HG03280 (cell line): ENCODE measurements at regions not wholly inside any gene's neighbourhood (a gene's known extent, or its start where the extent isn't known, plus 50 kb on each side); places are given as distances from the start of the nearest gene placed in this dataset.

Experiments
- ATAC-seq: cut with Tn5 transposase; IDR thresholded peaks from one replicate; pipeline ENCODE4 v1.9.1; 2021; ENCODE audit warnings: mild to moderate bottlenecking, moderate library complexity; ENCODE audit not compliant: unreplicated experiment

DNA sequence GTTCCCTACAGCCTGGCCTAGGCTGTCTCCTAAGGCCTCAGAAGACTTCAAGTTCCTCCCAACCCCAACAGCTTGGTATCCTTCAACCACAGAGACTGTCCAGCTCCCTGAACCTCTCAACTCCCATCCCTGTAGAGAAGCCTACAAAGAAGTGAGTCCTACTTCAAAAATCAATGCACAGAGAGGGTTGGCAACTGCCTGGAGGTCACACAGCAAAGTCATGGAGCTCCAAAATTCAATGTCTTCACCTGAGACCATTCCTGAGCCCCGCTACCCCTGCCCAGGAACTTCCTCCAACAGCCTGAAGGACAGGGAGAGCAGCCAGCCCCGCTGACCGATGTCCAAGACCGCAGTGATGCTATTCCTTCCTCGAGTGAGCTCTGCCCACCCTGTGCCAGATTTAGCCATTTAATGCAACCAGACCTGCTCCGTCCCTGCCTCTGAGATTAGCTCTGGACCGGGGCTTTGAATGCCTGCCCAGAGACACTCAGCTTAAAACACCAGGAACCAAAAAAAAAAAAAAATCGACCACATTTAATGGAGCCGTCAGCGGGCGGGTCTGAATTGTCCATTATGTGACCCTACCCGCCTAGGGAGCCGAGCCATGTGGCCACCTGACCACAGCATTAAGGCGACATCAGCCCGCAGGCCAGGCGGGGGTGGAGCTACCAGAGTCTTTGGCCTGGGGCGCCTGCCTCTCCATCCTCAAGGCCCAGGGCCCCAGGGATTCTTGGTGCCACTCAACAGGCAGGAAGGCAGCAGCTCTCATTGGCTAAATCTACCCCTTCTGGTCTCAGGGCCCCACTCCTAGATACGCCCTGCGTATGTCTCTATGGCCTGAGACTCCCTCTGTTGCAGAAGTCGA, 148.6 kb downstream of the SYF2 start:
- ATAC-seq, result no peak

DNA sequence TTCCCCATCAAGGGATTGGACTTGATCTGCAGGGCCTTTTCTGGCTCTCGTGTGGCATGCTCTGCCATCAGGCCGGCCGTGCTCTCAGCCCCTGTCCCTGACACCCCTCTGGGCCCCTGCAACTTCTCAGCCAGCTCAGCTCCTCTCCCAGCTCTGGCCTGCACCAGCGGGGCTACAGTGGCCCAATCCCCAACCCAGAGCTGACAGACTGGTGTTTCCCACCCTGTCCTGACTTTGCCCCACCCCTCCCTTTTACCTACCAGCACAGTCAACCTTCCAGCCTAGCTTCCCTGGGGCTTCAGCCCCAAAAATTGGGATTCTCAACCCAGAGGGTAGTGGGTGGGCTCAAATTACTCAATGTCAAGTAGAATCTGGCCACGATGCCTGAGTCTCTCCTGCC, 149.3 kb downstream of the SYF2 start:
- no peak for ATAC-seq

DNA sequence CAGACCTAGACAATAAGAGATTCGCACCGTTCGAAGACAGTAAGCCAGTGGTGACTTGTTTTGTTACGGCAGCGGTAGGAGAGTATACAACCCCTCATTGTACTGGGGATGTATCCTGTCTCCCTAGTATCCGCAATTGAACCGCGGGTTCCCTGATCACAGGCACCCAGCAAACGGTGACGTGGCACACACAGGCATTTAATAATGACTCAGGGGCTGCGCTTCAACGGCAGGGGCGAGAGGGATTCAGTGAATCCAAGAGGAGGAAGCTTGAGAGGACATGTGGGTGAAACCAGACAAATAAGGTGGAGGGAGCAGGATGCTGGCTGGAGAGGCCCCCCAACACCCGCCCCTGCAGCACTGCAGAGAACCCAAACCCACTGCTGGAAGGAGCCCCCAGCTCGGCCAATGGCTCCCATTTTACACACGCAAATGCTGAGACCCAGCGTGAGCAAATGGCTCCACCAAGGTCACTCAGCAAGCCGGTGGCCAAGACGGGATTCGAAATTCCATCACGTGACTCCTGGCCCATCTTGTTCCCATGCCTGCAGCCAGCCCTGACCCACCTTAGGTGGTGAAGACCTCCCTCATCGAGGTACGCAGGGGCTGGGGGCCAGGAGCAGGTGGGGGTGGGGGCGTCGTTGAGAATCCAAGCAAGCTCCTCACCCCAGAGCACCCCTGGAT, 149.9 kb downstream of the SYF2 start:
- no peak for ATAC-seq

DNA sequence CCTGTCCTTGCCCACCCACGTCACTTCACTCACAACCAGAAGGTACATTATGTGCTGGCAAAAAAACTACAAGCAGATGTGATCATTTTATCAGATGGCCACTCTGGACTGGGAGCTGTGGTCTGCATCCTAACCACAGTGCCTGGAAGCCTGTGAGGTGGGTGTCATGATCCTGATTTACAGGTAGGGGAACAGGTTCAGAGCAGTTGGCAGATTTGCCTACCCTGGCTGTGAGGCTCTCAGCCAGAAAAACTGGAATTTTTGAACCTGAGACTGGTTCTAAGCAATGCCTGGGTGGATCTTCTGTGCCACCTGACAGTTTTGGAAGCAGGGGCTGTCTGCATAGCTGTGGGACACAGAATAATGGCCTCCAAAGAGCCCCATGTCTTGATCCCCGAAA, 150.8 kb downstream of the SYF2 start:
- ATAC-seq, result no peak

DNA sequence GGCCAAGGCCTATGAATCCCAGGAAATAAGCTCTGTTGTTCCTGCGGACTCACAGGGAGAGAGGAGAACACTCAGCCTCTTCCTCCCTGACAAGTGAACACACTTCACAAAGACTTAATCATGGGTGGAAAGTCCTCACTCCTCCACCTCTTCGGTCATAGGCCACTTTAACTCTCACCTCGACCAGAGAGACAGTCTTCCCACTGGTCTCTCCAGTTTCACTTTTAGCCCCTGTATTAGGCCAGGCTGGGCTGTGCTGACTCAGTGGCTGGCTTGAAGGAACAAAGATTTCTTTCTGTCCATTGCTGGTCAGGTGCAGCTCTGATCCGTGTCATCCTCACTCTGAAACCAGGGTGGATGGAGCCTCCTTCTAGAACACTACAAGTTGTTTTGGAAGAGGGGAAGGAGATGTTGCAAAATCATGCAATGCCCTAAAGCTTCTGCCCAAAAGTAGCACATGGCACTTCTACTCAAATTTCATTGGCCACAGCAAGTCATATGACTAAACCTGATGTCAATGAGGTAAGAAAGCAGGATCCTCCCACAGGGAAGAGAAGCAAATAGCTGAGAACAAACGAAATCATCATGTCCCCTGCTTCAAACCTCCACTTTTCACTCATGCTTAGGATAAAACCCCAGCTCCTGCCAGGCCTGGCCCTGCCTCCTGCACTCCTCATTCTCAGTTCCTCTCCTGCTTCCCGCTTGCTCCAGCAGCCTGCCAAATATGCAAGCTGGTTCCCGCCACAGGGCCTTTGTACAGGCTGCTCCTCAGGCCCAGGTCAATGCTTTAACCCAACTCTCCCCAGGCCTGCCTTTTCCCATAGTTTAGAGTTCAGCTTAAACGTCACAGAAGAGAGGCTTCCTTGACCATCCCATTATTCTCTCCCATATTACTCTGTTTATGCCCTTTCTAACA, 150.5 kb upstream of the RUNX3 start:
- no peak for ATAC-seq

DNA sequence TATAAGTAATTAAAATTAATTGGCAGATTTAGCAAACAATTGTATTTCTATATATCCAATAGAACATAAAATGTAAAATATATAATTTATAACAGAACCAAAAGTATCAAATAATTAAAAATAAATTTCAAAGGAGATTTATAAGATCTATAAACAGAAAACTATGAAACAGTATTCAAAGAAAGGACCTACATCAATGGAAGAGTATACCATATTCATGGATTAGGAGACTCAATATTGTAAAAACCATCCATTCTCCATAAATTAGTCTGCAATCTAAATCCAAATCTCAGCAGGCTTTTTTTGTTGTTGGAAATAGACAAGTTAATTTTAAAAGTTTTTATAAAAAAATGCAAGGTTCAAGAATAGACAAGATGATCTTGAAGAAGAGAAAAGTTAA, 149.0 kb upstream of the RUNX3 start:
- ATAC-seq, result no peak

DNA sequence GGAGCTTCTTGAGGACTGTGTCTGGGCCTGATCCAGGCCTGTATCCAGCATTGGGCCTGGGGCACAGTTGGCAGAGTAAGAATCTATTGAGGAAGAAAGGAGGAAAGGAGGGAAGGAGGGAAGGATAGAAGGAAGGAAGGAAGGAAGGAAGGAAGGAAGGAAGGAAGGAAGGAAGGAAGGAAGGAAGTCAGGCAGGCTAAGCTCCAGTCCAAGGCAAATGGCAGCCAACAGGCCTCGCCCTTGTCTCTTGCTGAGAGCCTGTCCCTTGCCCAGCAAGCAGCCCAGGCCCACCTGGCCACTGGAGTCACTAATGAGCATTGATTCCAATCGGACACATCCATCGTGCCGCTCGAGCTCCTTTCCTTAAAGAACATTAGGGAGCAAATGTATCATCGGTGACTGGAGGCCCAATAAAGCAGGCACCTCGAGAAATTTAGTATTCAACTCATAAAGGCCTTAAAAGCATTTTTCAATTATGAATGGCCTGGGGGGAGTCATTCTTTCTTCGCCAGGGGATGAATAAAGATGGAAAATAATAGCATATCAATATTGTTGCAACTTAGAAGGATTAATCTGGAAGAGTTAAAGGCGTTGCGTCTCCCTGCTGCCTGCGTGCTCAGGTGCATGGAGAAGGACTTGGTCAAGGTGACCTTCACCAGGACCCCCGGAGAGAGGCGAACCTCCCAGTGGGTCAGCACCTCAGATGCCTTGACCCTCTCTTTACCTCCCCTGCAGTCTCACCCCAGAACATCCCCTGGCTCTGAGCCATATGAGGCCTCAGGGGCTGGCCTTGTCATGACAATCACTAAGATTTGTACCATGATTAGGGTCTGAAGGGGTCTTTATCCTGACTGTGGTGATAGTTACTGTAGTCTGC, 144.5 kb upstream of the RUNX3 start:
- ATAC-seq, result no peak

DNA sequence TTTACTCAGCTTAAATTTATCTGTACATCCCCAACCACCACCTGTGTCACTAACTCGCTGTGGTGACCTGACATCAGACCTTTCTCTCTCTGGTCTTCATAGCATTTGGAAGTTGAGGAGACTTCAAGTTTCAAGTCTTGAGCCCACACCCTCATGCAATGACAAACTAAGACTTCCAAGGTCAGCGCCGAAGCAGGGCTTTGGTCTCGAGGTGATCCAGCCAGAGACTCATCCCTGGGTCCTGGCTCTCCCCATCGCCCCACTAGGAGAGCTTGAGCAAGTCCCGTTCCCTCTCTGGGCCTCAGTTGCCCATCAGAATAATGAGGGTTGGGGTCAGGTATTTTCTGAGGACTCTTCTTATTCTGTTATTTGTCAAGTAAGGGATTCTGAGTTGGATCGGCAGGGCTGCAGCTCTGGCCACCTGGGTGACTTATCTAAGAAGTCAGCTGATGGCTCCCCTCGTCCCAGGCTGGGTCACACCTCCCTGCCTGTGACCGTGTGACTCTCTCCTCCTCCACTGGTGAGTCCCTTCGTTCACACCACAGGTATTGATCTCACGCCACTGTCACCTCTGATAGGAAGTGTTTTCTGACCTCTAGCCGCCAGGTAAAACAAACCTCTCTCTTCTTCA, 143.7 kb upstream of the RUNX3 start:
- no peak for ATAC-seq

DNA sequence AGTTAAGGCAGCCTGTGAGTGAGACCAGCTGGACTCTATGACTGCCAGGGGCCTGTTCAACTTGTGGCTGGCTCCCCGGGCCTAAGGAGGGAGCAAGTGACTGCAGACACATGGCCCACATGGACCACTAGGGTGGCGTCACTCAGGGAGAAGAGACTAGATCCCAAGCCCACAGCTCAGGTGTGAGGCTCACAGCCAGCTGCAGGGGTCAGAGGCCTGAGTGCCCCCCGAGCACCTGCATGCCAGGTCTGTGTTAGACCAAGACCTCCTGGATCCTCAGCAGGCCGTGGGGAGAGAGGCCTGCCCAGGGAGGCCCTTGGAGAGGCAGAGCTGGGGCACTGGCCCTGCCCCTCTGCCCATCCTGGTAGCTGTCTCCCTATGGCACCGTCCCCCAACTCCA, 142.4 kb upstream of the RUNX3 start:
- no peak for ATAC-seq

DNA sequence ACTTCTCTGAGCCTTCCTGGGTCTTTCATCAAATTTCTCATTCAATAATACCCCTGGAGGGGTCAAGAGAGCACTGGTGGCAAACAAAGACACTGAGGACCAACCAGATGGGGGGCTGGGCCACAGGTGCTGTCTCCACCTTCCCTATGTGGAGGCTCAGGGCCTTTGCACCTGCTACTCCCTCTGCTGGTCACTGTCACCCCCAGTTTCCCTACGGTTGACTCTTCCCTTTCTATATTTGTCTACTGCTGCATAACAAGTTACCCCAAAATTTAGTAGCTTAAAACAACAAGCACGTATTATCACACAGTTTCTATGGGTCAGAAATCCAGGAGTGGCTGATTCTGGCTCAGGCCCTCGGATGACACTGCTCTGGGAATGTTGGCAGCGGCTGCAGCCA, 138.8 kb upstream of the RUNX3 start:
- ATAC-seq, result no peak

DNA sequence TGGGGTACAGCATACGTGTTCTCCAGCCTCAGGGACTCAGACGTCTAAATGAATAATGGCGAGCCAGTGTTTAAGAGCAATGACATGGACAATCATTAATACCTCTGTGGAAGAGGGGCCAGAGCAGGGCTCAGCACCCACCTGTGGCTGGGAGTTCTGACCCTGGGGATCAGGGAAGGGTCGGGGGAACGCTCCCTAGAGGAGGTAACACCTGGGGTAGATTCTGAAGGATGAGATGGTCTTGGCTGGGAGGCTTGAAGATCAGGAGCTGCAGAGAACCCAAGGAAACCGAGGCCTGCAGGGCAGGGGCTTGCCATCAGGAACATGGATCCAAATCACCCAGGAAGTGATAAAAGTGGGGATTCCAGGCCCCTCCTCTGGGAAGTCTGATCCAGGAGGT, 138.2 kb upstream of the RUNX3 start:
- no peak for ATAC-seq

DNA sequence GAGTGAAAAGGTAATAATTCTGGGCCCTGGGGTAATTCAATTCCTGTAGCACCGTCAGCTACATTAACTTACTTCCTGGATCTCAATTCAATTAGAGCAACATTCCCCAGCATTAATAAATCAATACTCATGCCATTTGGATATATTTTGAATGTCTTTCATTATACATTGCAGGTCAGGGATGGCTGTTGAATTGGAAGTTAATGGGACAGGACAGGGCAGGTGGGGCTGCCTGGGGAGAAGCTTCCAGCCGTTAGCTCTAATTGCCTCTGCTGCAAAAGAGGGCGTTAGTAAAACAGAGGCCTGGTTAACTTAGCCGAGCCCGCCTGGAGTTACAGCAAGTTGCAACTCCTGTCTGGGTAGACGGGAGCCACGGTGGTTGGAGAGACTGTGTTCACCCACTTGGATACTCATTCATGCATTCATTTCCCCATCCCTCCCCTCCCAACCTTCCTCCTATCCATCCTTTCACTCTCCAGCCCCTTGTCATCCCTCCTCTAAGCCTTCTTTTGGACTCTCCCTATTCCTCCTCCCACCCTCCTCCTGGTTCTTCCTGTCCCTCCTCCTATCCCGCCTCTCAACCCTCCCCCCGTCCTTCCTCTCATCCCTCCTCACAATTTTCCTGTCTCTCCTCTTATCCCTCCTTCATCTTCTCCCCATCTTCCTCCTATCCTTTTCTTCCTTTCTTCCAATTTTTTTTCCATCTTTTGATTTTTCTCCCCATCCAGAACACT, 137.6 kb upstream of the RUNX3 start:
- ATAC-seq, result no peak

DNA sequence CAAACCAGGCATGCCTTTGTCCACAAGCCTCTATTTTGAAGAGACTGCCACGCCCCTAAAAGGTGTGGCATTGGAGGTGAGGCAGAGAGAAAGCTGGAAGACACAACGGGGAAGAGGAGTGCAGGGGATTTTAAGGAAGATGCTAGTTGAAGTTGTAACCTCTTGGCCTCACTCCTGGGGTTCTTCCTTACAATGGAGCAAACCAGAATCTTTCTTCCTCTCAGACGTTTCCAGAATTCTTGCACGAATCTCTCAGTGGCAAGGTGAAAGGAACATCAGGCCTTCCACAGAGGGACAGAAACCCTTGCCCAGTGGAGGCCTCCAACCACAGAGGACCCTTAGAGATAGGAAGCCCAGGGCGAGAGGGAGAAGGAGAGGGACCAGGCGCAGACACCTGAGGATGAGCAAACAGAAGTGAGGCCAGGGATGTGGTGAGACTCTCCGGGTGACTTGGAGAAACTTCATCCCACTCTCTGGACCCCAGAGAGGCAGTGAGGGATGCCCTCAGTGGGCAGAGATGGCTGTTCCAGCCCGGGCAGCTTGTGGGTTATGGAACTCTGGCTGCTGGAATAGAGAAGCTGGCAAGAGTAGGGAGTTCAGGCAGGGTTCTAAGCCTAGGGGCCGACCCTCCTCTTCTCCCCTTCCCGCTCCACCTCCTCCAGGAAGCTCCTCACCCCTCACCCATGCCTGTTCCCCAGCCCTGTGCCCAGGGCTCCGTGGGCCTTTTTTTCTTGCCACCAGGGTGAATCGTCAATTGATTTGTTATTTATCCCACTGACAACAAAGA, 136.8 kb upstream of the RUNX3 start:
- no peak for ATAC-seq

DNA sequence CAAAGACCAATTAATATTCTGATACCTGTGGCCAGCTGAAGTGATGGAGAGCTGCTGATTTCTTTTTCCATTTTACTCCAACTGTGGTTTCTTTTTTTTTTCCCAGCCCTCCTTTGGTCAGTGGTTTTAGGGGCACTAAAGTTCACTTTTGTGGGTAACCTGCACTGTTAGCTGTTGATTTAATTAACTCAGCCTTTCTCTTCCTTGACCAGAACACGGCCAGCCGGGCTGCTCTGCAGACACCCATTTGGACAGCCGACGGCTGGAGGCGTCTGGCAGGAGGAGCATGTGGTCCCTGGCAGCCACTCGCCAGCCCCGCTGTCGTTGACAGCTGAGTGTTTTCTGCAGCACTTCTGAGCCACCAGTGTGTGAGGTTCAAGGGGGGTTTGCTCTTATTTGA, 136.2 kb upstream of the RUNX3 start:
- ATAC-seq, result no peak

DNA sequence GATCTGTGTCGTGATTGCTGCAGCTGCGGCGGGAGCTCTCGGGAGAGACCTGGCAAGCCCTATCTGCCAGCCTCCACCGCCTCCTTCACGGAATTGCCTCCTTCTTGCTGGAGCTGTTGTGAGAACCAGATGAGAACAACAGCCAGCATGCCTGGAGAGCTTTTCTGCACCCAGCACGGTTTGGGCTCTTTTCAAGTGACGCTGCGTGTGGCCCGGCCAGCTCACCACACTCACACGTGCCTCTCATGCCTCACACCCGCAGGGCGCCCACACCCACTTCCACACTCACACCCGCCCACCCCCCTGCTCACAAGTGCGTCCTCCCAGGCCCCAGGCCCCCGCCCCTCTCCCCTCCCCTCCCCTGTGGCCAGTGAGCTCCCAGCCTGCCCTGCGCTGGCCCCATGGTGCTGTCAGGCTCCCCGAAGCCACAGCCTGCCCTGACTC, 135.7 kb upstream of the RUNX3 start:
- ATAC-seq, result no peak

DNA sequence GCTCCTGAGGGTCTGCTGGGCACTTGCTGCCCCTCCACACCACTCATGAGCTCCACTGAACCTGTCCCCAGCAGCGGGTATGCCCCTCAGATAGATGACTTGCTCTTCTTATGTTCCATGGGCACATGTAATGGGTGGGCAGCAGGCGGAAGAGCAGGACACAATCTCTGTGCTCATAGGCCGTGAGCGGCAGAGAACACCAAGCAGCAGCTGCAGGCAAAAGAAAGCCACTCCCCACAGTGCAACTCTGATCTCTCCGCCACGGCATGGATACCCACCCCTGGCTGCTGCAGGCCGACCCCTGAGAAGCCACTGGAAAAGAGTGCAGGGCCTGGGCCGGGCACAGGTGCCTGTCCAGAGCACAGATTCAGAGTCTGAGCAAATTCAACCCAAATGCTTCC, 135.2 kb upstream of the RUNX3 start:
- ATAC-seq, result no peak

DNA sequence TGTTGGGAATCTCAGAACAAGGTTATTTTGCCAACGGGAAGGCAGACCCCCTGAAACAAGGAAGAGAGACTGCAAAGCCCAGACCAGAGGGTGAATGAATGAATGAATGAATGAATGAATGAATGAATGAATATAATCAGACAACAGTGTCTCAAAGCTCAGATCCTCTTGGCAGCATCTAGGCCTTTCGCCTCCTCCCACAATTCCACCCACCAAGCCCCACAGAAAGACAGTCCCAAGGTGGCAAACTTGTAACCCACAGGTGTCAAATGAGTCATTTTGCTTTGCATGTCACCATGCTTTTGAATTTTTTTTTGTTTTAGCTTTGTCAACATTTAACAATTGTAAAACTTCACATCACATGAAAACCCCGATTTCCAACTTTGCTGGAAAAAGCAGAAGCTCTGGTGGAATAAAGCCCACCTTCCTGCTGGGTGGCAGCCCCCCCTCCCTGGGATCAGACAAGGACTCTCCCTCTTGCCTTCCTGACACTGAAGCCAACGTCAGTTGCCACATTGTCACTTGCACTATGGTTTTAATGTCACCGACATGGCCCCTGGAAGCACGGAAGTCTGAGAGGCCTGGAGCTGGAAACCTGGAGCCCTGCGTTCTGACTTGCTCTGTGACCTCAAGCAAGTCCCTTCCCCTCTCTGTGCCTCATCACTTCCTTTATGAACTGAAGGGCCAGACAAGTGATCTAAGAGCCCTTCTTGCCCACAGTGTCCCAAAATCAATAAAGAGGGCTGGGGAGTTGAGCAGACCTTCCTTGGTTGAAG, 134.6 kb upstream of the RUNX3 start:
- ATAC-seq, result no peak
